GM04503 (cell line): ENCODE measurements at regions not wholly inside any gene's neighbourhood (a gene's known extent, or its start where the extent isn't known, plus 50 kb on each side); places are given as distances from the start of the nearest gene placed in this dataset.
"Not testable (repeated sequence)": the region's sequence is repeated elsewhere in the genome, so short reads cannot be mapped to it uniquely, and the experiment has no call there.

Source experiments
- DNase-seq: peaks from one replicate; pipeline ENCODE4 v3.0.0-alpha.2; 2012; ENCODE audit warnings: low read depth

DNA sequence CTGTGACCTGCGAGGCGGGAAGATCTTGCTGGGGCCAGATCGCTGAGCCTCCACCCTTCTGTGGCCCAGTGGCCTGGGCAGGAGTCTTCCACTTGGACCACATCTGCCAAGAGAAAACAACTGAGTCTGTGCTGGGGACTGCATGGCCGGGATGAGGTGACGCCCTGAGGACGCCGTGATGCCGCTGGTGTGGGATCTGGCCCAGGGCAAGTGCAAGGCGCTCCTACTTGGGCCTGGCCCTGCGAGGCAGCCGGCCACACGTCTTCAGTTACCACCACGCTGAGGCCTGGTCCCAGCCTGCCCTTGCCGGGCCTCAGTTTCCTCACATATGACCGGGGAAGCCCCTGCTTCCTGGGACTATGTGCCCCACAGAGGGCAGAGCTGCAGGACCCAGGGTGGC, 133.4 kb downstream of the SLC25A46 start:
- no peak for DNase-seq

DNA sequence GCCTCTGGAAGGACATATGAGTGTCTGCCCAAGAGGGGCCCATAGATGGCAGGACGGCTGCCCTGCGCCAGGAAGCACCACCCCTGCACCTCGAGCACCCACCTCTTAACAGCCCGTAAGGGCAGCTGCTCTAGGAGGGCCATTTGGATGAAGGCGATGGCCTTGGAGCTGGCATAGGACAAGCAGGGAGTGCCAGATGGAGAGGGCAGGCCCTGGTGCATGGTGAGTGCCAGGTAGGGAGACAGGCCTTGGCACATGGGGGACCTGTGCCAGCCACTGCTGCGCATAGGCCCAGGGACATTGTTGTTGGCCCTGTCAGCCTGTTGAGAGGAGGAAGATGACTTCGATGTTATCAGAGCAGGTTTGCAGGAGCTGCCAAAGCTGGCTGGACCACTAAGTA, 134.2 kb downstream of the SLC25A46 start:
- DNase-seq, result no peak

DNA sequence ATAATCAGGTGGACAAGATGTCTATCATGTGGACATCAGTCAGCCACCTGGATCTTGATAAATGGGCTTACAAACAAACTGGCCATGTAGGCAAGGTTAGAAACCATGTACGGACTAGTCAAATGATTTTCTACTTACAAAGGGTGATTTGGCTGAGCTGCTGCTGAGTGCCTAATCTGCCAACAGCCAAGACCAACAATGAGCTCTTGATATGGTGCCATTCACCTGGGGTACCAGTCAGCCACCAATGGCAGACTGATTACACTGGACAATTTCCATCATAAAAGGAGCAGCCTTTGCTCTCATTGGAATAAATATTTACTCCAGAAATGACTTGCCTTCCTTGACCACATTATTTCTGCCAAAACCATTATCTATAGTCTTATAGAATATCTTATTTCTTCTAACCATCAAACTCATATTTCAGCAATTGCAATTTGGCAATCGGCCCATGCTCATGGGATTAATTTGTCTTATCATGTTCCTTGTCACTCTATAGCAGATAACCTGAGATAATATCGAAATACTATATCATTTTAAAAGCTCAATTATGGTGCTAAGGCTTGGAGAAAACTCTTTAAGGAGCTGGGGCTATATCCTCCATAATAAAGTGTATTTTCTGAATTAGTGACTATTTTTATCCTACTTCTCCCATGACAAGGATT, 135.1 kb downstream of the SLC25A46 start:
- no peak for DNase-seq

DNA sequence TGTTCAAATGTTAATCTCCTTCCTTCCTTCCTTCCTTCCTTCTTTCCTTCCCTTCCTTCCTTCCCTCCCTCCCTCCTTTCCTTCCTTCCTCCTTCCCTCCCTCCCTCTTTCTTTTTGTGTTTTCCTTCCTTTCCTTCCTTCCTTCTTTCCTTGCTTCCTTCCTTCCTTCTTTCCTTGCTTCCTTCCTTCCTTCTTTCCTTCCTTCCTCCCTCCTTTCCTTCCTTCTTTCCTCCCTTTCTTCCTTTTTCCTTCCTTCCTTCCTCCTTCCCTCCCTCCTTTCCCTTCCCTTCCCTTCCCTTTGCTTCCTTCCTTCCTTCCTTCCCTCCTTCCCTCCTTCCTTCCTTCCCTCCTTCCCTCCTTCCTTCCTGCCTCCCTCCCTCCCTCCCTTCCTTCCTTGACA, 136.3 kb downstream of the SLC25A46 start:
- not testable (repeated sequence) for DNase-seq

DNA sequence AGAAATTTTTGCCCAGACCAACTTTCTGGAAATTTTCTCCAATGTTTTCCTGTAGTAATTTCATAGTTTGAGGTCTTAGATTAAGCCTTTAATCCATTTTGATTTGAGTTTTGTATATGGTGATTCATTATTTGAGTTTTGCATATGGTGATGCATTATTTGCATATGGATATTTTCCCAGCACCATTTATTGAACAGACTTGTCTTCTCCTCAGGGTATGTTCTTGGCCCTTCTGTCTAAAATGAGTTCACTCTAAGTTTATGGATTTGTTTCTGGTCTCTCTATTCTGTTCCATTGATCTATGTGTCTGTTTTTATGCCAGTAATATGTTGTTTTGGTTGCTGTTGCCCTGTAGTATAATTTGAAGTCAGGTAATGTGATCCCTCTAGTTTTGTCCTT, 139.3 kb downstream of the SLC25A46 start:
- DNase-seq, result no peak

DNA sequence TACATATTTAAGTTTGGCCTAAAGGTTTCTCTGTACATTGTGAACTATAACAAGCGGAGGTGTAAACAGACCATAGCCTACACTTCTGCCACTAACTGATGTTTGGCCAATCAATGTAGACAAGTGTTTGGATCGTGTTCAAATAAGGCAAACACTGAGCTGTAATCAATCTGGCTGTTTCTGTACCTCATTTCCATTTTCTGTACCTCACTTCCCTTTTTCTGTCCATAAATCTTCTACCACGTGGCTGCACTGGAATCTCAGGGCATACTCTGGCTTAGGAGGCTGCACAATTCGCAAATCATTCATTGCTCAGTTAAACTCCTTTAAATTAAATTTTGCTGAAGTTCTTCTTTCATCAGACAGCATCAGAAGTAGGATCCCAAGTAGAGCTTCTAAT, 140.9 kb downstream of the SLC25A46 start:
- no peak for DNase-seq

DNA sequence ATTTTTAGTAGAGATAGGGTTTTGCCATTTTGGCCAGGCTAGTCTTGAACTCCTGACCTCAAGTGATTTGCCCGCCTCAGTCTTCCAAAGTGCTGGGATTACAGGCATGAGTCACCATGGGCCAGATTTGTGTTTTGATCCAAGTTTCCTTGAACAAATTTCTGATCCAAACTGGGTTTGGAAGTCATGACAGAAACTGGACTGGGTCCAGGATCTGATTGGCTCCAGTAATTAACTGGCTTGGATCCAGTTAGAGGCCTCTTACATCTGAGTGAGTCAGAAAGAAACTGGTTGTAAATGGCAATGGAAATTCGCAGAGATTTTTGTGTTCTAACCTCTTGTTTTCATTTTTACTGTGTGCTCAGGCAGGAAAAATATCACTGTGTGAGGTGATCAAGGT, 141.6 kb downstream of the SLC25A46 start:
- peak; percentile 52 for DNase-seq

DNA sequence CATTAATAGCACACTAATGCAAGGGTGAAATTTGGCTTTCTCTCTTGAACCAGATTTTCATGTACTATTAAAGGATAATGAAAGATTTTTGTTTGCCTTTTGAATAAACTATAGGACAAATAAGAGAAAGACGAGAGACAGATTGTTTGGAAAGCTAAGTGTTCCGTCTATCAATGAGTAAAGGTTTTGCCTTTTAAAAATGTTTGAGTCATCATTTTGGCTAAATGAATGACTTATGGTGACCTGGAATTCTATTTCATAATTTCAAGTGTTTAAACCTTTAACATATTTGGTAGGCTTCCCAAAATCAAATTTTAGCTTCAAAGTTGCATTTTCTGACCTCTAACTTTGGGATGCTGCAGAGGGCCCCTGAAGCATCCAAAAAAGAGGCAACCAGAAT, 145.2 kb downstream of the SLC25A46 start:
- DNase-seq, result no peak

DNA sequence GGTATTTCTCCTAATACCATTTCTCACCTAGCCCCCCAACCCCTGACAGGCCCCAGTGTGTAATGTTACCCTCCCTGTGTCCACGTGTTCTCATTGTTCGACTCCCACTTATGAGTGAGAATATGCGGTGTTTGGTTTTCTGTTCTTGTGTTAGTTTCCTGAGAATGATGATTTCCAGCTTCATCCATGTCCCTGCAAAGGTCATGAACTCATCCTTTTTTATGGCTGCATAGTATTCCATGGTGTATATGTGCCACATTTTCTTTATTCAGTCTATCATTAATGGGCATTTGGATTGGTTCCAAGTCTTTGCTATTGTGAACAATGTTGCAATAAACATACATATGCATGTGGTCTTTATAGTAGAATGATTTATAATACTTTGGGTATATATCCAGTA, 148.4 kb downstream of the SLC25A46 start:
- not testable (repeated sequence) for DNase-seq

DNA sequence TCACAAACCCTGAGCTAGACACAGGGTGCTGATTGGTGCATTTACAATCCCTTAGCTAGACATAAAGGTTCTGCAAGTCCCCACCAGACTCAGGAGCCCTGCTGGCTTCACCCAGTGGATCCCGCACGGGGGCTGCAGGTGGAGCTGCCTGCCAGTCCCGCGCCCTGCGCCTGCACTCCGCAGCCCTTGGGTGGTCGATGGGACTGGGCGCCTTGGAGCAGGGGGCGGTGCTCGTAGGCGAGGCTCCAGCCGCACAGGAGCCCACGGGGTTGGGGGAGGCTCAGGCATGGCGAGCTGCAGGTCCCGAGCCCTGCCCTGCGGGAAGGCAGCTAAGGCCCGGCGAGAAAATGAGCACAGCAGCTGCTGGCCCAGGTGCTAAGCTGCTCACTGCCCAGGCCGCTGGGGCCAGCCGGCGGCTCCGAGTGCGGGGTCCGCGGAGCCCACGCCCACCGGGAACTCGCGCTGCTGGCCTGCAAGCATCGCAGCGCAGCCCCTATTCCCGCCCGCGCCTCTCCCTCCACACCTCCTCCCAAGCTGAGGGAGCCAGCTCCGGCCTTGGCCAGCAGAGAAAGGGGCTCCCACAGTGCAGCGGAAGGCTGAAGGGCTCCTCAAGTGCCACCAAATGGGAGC, 155.2 kb downstream of the SLC25A46 start:
- DNase-seq, result not testable (repeated sequence)

DNA sequence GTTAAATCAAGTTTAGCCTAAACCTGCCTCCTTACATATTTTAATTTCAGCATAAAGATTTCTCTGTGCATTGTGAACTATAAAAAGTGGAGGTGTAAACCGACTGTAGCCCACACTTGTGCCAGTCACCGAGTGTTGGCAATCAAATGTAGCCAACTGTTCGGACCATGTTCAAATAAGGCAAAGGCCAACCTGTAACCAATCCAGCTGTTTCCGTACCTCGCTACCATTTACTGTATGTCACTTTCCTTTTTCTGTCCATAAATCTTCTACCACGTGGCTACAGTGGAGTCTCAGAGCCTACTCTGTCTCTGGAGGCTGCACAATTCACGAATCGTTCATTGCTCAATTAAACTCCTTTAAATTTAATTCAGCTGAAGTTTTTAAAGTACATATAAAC, 156.0 kb downstream of the SLC25A46 start:
- DNase-seq, result no peak

DNA sequence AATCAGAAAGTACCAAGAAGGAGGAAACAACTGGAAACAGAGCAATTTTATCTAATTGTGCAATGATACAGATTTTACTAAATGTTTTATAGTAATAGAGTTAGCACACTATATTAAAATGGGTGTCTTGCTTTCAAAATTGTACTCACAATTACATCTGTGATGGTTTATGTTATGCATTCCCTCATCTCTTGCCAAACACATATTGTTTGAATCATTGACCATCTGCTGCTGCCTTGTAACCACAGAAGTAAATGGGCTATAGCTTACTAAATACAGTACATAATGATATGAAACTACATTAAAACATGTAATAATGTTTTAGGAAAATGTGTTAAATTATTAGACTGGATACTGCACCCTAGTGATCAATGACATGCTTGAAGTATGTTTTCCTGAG, 158.1 kb downstream of the SLC25A46 start:
- no peak for DNase-seq

DNA sequence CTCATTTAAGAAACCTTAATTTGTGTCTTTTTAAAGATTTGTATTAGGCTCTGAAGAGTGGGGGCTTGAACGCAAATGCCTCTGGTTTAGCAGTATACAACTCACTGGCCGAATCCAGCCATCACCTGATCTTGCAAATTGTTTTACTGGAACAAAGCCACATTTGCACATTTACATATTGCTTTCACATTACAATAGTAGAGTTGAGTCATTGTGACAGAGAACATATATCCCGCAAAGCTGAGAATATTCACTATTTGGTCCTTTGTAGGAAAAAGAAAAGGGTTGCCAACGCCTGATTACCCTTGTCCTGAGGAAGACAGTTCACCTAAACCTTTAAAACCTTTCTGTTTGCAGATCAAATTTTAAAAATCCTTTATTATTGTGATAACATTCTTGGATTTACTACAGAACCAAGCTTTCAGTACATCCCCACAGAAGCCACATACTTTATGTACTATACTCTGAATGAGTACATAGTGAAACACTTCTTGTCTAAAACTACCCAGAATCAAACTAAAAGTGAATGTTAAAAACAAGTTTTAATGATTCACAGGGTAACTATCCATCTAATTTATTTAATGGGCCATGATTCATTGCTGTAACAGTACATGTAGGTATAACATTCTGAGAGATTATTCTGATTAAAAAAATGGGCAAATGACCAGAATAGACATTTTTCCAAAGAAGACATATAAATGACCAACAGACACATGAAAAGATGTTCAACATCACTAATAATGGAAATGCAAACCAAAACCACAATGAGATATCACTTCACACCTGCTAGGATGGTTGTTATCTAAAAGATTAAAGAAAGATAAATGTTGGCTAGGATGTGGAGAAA, 161.0 kb downstream of the SLC25A46 start:
- DNase-seq, result no peak

DNA sequence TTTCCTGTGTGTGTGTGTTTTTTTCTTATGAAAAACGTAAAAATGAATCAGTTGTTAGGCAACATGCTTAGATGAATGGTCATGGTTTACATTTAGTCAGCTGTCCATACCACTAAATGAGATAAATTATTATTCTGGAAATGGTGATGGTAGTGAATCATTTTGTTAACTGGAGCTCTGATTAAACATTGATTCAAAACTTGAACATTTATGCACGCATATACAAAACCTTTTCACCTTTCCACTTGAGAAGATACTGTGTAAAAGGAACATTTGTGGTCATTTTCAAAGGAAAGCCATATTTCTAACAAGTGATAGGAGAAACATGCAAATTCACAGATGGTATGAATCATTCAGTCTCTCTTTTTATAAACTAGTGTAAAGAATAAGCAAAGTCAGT, 162.0 kb downstream of the SLC25A46 start:
- DNase-seq, result no peak

DNA sequence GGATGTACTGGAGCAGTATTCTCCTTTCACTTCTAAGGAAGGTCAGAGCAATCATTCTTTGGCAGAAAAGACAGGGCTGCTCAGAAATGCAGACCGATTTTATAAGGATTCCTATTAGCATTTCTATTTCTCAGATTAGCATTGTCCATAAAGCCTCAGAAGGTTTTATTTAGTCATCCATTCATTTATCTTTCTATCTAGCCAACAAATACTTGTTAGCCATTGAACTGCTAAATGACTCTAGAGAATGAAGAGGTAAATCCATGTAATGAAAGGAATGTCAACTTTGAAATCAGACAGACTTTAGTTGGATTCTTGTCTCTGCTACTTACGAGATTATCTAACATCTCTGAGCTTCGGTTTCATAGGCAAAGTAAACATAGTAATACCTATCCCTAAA, 165.2 kb downstream of the SLC25A46 start:
- no peak for DNase-seq

DNA sequence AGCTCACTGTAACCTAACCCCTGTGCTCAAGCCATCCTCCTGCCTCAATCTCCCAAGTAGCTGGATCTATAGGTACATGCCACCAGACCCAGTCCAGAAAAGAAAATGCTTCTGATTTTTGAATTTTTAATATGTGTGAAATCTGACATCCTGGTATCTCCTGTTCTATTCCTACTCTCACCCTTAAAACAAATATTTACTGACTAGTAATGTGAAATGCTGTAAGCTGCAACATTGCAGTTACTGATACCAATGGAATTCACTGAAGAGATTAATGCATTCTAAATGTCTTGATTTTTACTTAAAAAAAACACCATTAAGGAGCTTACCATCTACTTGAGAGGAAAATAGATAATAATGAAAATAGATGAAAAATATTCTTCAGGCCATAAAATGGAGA, 162.7 kb upstream of the TSLP start:
- no peak for DNase-seq

DNA sequence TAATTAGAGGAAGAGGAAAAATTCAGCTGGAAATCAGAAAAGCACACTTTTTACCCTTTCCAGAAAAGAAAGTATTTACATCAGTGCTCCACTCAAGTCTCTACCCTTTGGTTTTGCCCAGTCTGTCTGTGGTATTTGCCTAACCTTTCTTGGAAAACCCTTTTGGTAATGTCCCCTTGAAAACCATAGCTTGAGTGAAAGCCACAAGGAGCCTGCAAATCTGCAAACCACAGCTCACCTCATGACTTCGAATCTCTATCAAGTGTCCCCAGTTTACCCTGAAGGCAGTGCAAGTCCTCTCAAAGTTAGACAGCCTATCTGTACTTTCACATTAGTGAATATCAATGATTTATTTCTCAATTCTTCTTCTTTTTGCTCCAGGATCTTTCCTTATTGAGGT, 162.1 kb upstream of the TSLP start:
- no peak for DNase-seq

DNA sequence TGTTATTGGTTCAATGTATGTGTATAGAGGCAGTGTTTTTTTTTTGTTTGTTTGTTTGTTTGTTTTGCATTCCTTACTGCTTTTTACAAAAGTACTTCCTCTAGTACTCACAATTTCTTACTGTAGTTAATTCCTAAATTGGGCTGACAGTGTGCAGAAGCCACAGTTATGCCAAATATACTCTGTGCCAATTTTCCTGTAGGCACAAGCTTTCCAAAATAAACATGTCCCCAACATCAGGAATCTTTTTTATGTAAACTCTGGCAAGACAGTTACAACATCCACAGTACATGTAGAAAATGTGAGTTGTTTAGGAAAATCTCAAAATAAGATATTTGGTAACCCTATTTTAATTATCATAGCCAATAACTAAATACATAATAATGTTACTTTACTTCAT, 161.6 kb upstream of the TSLP start:
- peak; percentile 47 for DNase-seq

DNA sequence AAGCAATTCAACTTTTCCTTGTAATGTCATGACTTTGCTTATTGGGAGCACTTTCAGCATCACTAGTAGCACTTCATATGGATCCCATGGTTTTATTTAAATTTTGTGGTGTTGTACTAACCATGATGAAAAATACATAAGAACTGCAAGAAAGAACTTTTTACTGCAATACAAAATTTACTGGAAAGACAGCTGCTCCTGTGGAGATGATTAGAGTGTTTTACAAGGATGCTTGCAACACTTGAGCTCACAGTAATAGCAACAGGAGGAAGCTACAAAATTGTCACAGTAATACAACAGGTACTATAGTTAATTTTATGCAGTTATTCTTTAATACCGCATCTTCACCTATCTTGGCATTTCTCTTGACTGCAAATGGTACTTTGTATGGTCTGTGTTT, 158.3 kb upstream of the TSLP start:
- no peak for DNase-seq

DNA sequence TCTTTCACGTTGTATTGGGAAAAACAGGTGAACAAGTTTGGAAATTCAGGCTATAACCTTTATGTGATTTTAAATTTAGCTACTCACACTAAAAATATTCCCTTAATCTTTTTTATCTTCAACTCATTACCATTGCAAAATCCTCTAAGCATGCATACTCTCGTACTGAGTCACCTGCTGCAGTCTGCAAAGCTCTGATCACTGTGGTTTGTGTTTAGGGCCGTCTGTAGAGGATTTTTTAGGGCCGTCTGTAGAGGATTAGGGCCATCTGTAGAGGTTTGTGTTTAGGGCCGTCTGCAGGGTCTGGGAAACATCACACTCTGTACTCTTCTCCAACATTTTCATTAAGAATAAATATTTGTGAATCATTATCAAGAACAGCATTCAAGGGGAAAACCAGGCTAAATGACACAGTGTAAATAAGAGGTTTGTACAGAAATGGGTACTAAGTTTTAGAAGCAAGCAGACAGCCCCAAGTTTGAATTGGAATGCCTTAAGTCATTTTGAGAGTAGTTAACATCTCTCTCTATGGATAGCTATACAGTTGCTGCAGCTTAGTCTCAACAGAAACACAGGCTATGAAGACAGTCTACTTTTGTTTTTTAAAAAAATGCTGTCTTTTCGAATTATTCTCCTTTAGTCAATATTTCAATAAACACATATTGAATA, 155.0 kb upstream of the TSLP start:
- peak; percentile 57 for DNase-seq

DNA sequence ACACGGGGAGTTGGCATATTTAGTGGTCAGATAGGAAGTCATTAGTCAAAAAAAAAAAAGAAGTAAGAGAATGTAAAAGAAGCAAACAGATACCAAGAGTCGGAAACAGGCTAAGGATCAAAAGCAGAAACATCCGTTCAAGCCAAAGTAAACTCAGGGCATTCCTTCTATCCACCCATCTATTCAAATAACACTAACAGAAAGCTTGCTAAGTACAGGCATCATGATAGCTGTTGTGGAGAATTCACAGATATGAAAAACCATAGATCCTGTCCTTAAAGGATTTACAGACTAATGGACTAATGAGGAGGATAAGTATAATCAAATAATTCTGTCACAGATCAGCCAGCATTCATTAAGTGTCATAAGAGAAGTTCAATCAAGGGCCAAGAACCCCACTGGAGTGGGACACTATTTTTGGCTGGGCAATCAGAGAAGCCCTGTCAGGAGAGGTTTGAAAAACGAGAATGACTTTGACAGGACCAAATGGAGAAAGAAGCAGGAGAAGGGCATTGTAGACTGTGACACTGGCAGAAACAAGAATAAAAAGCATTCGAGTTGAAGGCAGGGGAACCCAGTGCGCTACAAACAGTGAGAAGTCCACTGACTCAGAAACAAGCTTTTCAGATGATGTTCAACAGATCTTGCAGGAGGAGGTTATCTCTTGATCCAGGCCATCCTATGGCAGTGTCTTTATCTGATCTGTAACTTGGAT, 154.2 kb upstream of the TSLP start:
- no peak for DNase-seq

DNA sequence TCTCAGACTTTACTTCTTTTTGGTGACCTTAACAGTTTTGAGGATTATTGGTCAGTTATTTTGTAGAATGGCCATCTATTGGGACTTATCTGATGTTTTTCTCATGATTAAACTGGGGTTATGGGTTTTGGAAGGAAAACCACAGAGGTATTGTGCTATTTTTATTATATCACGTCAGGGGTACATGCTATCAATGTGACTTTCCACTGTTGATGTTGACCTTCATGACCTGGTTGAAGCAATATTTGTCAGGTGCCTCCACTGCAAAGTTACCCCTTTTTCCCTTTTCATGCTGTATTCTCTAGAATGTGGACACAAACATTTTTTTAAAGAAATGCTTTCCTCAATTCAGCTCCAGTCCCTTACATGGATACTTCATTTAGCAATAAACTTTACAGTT, 152.8 kb upstream of the TSLP start:
- no peak for DNase-seq
